ENCODE measurements at regions not wholly inside any gene's neighbourhood (a gene's known extent, or its start where the extent isn't known, plus 50 kb on each side); places are given as distances from the start of the nearest gene placed in this dataset.
"Not testable (repeated sequence)": the region's sequence is repeated elsewhere in the genome, so short reads cannot be mapped to it uniquely, and the experiment has no call there.

GRCh38 chr2:14072338-14072737 is 560.2 kb upstream of the LRATD1 start:
- DNase-seq (ENCODE audit: low read depth): no peak

GRCh38 chr2:14074691-14075090 is 557.8 kb upstream of the LRATD1 start:
- no peak for DNase-seq (ENCODE audit: low read depth)

- DNase-seq (ENCODE audit: low read depth): no peak
Measured at GRCh38 chr2:14079576-14079975, 552.9 kb upstream of the LRATD1 start.

- DNase-seq (ENCODE audit: low read depth): no peak
Measured at GRCh38 chr2:14081521-14081920, 551.0 kb upstream of the LRATD1 start.

GRCh38 chr2:14082640-14083039 is 549.9 kb upstream of the LRATD1 start:
- no peak for DNase-seq (ENCODE audit: low read depth)

- DNase-seq (ENCODE audit: low read depth): no peak
Measured at GRCh38 chr2:14094592-14094991, 537.9 kb upstream of the LRATD1 start.

GRCh38 chr2:14099101-14099500 is 533.4 kb upstream of the LRATD1 start:
- DNase-seq (ENCODE audit: low read depth): not testable (repeated sequence)

GRCh38 chr2:14114275-14114674 is 518.2 kb upstream of the LRATD1 start:
- no peak for DNase-seq (ENCODE audit: low read depth)

- no peak for DNase-seq (ENCODE audit: low read depth)
Measured at GRCh38 chr2:14120376-14120775, 512.1 kb upstream of the LRATD1 start.

- no peak for DNase-seq (ENCODE audit: low read depth)
Measured at GRCh38 chr2:14123436-14124103, 508.9 kb upstream of the LRATD1 start.

- no peak for DNase-seq (ENCODE audit: low read depth)
Measured at GRCh38 chr2:14125624-14126293, 506.8 kb upstream of the LRATD1 start.

GRCh38 chr2:14126846-14127245 is 505.7 kb upstream of the LRATD1 start:
- no peak for DNase-seq (ENCODE audit: low read depth)

- no peak for DNase-seq (ENCODE audit: low read depth)
Measured at GRCh38 chr2:14127765-14128164, 504.8 kb upstream of the LRATD1 start.

- no peak for DNase-seq (ENCODE audit: low read depth)
Measured at GRCh38 chr2:14132386-14132785, 500.1 kb upstream of the LRATD1 start.

- DNase-seq (ENCODE audit: low read depth): no peak
Measured at GRCh38 chr2:14134771-14135170, 497.7 kb upstream of the LRATD1 start.

- no peak for DNase-seq (ENCODE audit: low read depth)
Measured at GRCh38 chr2:14136030-14136429, 496.5 kb upstream of the LRATD1 start.

- no peak for DNase-seq (ENCODE audit: low read depth)
Measured at GRCh38 chr2:14137643-14138042, 494.9 kb upstream of the LRATD1 start.

GRCh38 chr2:14140009-14140550 is 492.4 kb upstream of the LRATD1 start:
- no peak for DNase-seq (ENCODE audit: low read depth)

- no peak for DNase-seq (ENCODE audit: low read depth)
Measured at GRCh38 chr2:14143435-14143834, 489.1 kb upstream of the LRATD1 start.

- DNase-seq (ENCODE audit: low read depth): no peak
Measured at GRCh38 chr2:14148216-14148615, 484.3 kb upstream of the LRATD1 start.

GRCh38 chr2:14157816-14158215 is 474.7 kb upstream of the LRATD1 start:
- DNase-seq (ENCODE audit: low read depth): no peak

GRCh38 chr2:14180333-14180732 is 452.2 kb upstream of the LRATD1 start:
- no peak for DNase-seq (ENCODE audit: low read depth)

GRCh38 chr2:14182227-14182946 is 450.1 kb upstream of the LRATD1 start:
- DNase-seq (ENCODE audit: low read depth): no peak
